Hepatocyte (in vitro differentiated cells): ENCODE measurements at regions not wholly inside any gene's neighbourhood (a gene's known extent, or its start where the extent isn't known, plus 50 kb on each side); places are given as distances from the start of the nearest gene placed in this dataset.

Source experiments
- DNase-seq: peaks from one replicate; pipeline ENCODE4 v3.0.0-alpha.2; 2016; ENCODE audit warnings: low spot score
- H2AFZ ChIP-seq: fragments of 200-600 bp; sonication (generic); 2 replicates; pipeline ENCODE4 v1.6.0; 2016; ENCODE audit warnings: antibody characterized with exemption, mild to moderate bottlenecking
- H3K27ac ChIP-seq: fragments of 200-600 bp; sonication (generic); 2 replicates; pipeline ENCODE4 v1.5.1; 2016; ENCODE audit warnings: mild to moderate bottlenecking
- H3K27me3 ChIP-seq: fragments of 200-600 bp; sonication (generic); 2 replicates; pipeline ENCODE4 v1.6.1; 2016
- H3K36me3 ChIP-seq: fragments of 200-600 bp; sonication (generic); replicated peaks from 2 replicates; pipeline ENCODE4 v1.5.1; 2016; ENCODE audit warnings: low read depth; ENCODE audit not compliant: insufficient read depth
- H3K4me1 ChIP-seq: fragments of 200-600 bp; sonication (generic); 2 replicates; pipeline ENCODE4 v1.5.1; 2016; ENCODE audit warnings: mild to moderate bottlenecking, moderate library complexity; ENCODE audit not compliant: insufficient read depth
- H3K4me2 ChIP-seq: fragments of 200-600 bp; sonication (generic); 2 replicates; pipeline ENCODE4 v1.6.0; 2016
- H3K4me3 ChIP-seq: fragments of 200-600 bp; sonication (generic); 2 replicates; pipeline ENCODE4 v1.5.1; 2016; ENCODE audit warnings: mild to moderate bottlenecking
- H3K79me2 ChIP-seq: fragments of 200-600 bp; sonication (generic); 2 replicates; pipeline ENCODE4 v1.6.0; 2017; ENCODE audit warnings: mild to moderate bottlenecking
- H3K9me2 ChIP-seq: fragments of 200-600 bp; sonication (generic); replicated peaks from 2 replicates; pipeline ENCODE4 v1.6.0; 2017; ENCODE audit warnings: mild to moderate bottlenecking; ENCODE audit not compliant: insufficient read depth
- H3K9me3 ChIP-seq: fragments of 200-600 bp; sonication (generic); 2 replicates; pipeline ENCODE4 v1.5.1; 2016; ENCODE audit warnings: low read depth, mild to moderate bottlenecking
- H4K20me1 ChIP-seq: fragments of 200-600 bp; sonication (generic); 2 replicates; pipeline ENCODE4 v1.6.0; 2016; ENCODE audit warnings: mild to moderate bottlenecking; ENCODE audit not compliant: insufficient read depth, poor library complexity, severe bottlenecking
- EZH2 ChIP-seq: fragments of 200-600 bp; sonication (generic); IDR thresholded peaks from 2 replicates; pipeline ENCODE4 v1.6.1; 2016; ENCODE audit warnings: antibody characterized with exemption, mild to moderate bottlenecking, borderline replicate concordance
- EZH2phosphoT487 ChIP-seq: fragments of 200-600 bp; sonication (generic); IDR thresholded peaks from one replicate; pipeline ENCODE4 v1.6.1; 2018; ENCODE audit warnings: antibody characterized with exemption, mild to moderate bottlenecking, low read depth, moderate library complexity; ENCODE audit not compliant: unreplicated experiment, severe bottlenecking
- WGBS: methylation state at CpG from one replicate; pipeline ENCODE4 v1.1.6; 2016; ENCODE audit warnings: low lambda C conversion rate; ENCODE audit errors: missing lambda C conversion rate; 5-methylcytosine and 5-hydroxymethylcytosine counted together
- TF ChIP-seq, protein P1 (sequence below): fragments of 200-600 bp; sonication (generic); IDR thresholded peaks from 2 replicates; pipeline ENCODE4 v1.5.1; 2016; ENCODE audit warnings: antibody characterized with exemption, mild to moderate bottlenecking; ENCODE audit not compliant: poor library complexity

DNA sequence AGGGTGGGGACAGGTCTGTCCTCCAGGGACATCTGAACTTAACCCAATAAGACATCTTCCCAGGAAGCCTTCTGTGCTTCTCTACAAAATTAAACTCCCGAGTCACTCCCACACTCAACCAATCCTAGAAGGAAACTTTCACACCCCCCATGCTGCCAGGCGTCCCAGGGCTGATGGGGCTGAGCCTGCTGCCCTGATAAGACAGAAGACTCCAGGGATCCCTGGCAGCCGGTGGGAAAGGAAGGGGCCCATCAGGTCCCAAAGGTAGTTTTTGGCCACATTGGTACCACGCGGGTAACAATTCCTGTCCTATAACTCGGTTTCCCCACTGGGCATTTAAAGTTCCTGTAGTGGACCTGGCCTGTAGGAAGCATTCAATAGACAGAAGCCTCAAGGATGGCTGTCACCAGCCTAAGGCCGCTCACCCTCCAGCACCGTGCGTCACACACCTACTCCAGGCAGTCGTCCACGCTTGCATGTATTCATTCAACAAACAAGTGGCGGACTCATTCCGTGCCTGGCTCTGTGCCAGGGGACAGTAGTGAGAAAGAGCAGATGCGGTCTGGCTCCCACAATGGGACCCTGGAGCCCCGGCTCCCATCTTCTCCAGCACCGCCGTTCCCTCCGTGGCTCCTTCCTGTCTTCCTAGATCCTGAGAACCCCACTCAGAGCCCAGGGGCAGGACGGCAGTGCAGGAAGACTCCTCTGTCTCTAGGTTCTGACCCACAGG, 465.2 kb downstream of the NPHP4 start:
- no peak overlapping the region for H3K27ac ChIP-seq
- no peak for TF ChIP-seq EZH2phosphoT487
- TF ChIP-seq EZH2, result no peak
- TF ChIP-seq, protein P1, sequence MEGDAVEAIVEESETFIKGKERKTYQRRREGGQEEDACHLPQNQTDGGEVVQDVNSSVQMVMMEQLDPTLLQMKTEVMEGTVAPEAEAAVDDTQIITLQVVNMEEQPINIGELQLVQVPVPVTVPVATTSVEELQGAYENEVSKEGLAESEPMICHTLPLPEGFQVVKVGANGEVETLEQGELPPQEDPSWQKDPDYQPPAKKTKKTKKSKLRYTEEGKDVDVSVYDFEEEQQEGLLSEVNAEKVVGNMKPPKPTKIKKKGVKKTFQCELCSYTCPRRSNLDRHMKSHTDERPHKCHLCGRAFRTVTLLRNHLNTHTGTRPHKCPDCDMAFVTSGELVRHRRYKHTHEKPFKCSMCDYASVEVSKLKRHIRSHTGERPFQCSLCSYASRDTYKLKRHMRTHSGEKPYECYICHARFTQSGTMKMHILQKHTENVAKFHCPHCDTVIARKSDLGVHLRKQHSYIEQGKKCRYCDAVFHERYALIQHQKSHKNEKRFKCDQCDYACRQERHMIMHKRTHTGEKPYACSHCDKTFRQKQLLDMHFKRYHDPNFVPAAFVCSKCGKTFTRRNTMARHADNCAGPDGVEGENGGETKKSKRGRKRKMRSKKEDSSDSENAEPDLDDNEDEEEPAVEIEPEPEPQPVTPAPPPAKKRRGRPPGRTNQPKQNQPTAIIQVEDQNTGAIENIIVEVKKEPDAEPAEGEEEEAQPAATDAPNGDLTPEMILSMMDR, result no peak
- no peaks in the 10 kb centered on the region for H3K79me2 ChIP-seq
- DNase-seq, result no peak
- H3K27me3 ChIP-seq, result no peaks in the 10 kb centered on the region
- no peak overlapping the region for H3K4me2 ChIP-seq
- 89% methylated on average over 19 of the region's 19 CpGs for WGBS
- H2AFZ ChIP-seq, result no peak overlapping the region
- H4K20me1 ChIP-seq, result no peaks in the 10 kb centered on the region
- no peaks in the 10 kb centered on the region for H3K36me3 ChIP-seq
- no peaks in the 10 kb centered on the region for H3K9me2 ChIP-seq
- H3K4me1 ChIP-seq, result no peaks in the 10 kb centered on the region
- no peaks in the 10 kb centered on the region for H3K9me3 ChIP-seq
- no peak overlapping the region for H3K4me3 ChIP-seq

GRCh38 chr1:5526385-5526750, 465.9 kb downstream of the NPHP4 start:
- Histone ChIP-seq H4K20me1 (no peaks in the 10 kb centered on the region), H2AFZ (no peak overlapping the region), H3K4me3 (no peak overlapping the region), H3K36me3 (no peaks in the 10 kb centered on the region), H3K27ac (no peak overlapping the region), H3K4me2 (no peak overlapping the region), H3K9me3 (no peaks in the 10 kb centered on the region), H3K4me1 (no peaks in the 10 kb centered on the region), H3K9me2 (no peaks in the 10 kb centered on the region), H3K27me3 (no peaks in the 10 kb centered on the region), H3K79me2 (no peaks in the 10 kb centered on the region)
- 59% methylated on average over 8 of the region's 8 CpGs for WGBS
- DNase-seq, result no peak
- TF ChIP-seq, protein P1, result no peak
- TF ChIP-seq EZH2phosphoT487 (no peak), EZH2 (no peak)

DNA sequence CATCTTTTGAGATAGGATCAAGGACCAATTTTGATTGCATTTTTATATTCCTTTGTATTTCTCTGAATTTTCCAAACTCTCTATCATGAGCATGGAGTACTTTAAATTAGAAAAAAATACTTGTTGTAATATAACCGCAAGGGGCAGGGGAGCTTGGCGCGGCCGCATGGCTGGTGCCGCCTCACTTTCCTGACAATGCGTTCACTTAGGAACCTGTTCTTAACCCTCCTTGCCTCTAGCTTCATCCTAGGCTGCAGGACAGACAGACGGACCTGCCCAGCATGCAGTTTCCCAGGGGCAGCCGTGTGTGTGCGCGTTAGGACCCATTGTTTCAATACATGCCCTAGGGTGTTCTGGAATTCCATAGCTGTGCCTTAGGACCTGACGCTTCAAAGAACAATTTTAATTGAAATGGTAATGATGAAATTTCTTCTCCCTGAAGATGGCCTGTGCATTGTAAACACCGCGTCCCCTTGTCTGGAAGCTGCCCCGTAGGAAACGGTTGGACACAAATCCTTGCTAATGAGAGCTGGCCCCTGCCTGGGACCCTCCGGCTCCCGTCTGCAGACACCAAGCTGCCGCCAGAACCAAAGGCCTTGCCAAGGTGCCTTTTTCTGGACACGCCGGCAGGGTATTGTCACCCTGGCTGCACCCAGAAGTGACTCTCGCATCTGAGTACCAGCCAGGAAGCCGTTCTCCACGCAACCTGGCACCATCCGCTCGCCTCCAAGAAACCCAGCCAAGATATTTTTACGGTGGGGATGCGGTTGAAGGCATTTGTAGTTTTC, 466.4 kb downstream of the NPHP4 start:
- no peaks in the 10 kb centered on the region for H3K9me3 ChIP-seq
- DNase-seq, result no peak
- H3K27ac ChIP-seq, result no peak overlapping the region
- TF ChIP-seq, protein P1, result no peak
- no peak for TF ChIP-seq EZH2phosphoT487
- TF ChIP-seq EZH2, result no peak
- no peak overlapping the region for H3K4me2 ChIP-seq
- H2AFZ ChIP-seq, result no peak overlapping the region
- no peaks in the 10 kb centered on the region for H3K79me2 ChIP-seq
- 88% methylated on average over 27 of the region's 27 CpGs for WGBS
- no peak overlapping the region for H3K4me3 ChIP-seq
- H4K20me1 ChIP-seq, result no peaks in the 10 kb centered on the region
- no peaks in the 10 kb centered on the region for H3K27me3 ChIP-seq
- no peaks in the 10 kb centered on the region for H3K9me2 ChIP-seq
- no peaks in the 10 kb centered on the region for H3K4me1 ChIP-seq
- no peaks in the 10 kb centered on the region for H3K36me3 ChIP-seq
